GM12801 (cell line): ENCODE measurements at regions not wholly inside any gene's neighbourhood (a gene's known extent, or its start where the extent isn't known, plus 50 kb on each side); places are given as distances from the start of the nearest gene placed in this dataset.

Source experiments
- CTCF ChIP-seq: IDR thresholded peaks from one replicate; pipeline ENCODE4 v1.5.1; 2011; ENCODE audit warnings: control low read depth; ENCODE audit not compliant: insufficient read length; ENCODE audit errors: extremely low read depth

DNA sequence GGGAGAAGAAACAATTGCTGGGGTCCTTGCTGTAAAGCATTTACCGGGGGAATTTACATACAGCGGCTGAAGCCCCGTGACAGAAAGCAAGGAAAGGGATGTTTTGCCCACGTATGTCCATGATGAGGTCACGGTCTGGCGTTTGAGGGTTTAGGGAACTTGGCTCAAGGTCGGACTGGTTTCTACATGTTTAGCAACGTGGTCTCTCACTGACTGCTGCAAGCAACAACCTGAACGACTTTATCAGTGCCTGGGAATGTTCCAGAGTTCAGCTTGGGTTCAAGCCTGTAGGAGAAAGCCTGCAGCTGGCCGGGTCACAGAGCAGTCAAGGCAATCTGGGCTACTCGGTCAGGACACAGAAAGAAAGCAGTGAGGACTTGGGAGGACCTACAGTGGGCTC lies 323.3 kb downstream of the AJAP1 start:
- TF ChIP-seq CTCF: no peak

DNA sequence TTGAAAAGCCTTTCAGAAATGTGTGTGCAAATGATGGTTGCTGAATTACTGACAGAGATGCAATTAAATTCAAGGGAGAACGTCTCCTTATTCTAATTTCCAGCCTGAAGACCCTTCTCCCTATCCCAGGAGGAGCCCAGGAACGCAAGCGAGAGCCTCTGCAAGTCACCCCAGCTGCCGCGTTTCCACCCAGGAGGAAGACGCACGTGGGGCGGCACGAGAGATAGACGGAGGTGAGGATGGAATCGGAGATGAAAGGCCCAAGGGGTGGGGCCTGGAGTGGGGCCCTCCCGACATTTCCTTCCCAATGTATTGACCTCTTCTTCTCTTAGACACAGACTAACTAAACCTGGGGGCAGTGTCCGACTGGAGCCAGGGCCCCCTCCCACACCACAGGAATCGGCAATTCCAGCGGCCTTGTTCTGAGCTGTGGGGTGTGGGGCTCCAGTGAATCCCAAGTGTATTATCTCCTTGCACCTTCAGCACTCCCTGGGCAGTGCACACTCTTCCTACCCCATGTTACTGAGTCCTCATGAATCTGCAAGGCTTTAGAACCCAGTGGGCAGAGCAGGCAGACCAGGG lies 322.5 kb downstream of the AJAP1 start:
- no peak for TF ChIP-seq CTCF

DNA sequence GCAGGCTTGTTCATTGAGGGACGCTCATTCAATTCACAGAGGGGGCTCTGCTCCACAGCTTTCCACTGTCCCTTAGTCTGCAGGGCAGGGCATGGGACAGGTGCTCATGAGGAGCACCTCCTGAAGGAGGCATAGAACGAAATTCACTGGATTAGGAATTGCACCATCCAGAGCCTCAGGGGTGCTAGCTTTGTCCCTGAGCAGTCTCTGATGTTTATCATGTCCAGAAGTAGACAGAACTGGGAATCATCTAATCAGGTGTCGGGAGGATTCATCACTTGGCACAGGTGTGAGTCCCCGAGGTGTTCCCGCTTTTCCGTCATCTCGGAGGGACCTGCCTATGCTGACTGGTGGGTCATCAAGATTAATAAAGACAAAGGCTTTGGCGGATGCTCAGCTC lies 321.4 kb downstream of the AJAP1 start:
- TF ChIP-seq CTCF: no peak

GRCh38 chr1:4974981-4975685 lies 320.7 kb downstream of the AJAP1 start:
- TF ChIP-seq CTCF: no peak

DNA sequence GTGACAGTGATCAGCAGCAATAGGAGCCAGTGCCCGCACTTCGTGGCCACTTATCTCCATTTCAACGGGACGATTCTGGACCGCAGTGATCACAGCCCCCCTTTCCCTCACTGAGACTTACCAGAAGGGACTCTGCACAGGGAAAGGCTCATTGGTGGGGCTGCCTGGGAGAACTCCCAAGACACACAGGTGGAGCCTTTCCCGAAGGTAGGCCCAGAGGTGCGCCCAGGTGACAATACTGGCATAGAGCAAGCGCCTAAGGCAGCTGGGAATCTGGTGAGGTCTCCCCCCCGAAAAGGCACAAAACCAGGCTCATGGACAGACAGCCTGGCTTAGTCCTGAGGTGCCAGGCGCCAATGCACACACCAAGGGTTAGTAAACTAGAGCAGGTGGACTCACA lies 318.9 kb downstream of the AJAP1 start:
- no peak for TF ChIP-seq CTCF

- TF ChIP-seq CTCF: no peak
These were observed 318.4 kb downstream of the AJAP1 start for GRCh38 chr1:4972761-4973320.

DNA sequence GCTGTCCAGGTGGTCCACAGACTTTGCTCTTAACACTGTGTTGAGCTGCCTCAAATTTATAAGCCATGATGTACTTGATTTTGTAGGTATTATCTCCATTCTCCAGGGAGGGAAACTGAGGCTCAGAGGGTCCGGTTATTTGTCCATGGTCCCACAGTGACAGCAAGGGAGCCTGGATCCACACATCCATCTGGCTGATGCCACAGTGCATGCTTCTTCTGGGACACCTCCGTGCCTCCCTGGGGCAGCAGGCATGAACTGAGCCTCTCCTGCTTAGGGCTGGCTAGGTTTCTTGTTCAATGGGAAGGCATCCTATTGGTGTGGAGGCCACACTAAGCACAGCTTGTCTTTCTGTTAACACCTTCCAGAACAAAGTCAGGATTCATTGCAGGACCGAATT lies 317.3 kb downstream of the AJAP1 start:
- TF ChIP-seq CTCF: no peak
